NCI-H1092 (cell line): ENCODE measurements at regions not wholly inside any gene's neighbourhood (a gene's known extent, or its start where the extent isn't known, plus 50 kb on each side); places are given as distances from the start of the nearest gene placed in this dataset.
"Not testable (repeated sequence)": the region's sequence is repeated elsewhere in the genome, so short reads cannot be mapped to it uniquely, and the experiment has no call there.

Source experiments
- DNase-seq: peaks from one replicate; lab custom pipeline; 2025; lab: John Stamatoyannopoulos, UW

- not testable (repeated sequence) for DNase-seq
Measured at GRCh38 chr3:118678663-118679062, 356.0 kb downstream of the IGSF11 start.

GRCh38 chr3:118682921-118683320 is 351.7 kb downstream of the IGSF11 start:
- DNase-seq: no peak

- DNase-seq: no peak
Measured at GRCh38 chr3:118683636-118684035, 351.0 kb downstream of the IGSF11 start.

GRCh38 chr3:118688396-118688884 is 346.2 kb downstream of the IGSF11 start:
- no peak for DNase-seq

DNA sequence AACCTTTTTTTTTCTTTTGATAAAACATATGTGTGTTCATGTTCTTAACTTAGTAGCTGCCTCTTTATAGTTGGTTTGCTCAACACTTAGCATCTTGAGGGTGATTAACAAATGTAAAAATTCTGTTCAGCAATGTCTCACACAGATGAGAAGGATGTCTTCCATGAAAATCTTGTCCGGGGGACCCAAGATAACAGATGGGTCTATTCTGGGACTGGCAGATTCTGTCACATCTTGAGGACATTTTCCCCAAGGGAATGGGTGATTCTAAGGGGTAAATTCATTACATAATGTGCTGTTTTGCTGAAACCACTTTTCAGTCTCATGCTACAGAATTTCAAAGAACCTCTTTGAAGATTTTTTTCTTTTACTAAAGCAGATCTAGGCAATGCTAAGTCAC is 342.2 kb downstream of the IGSF11 start:
- no peak for DNase-seq

DNA sequence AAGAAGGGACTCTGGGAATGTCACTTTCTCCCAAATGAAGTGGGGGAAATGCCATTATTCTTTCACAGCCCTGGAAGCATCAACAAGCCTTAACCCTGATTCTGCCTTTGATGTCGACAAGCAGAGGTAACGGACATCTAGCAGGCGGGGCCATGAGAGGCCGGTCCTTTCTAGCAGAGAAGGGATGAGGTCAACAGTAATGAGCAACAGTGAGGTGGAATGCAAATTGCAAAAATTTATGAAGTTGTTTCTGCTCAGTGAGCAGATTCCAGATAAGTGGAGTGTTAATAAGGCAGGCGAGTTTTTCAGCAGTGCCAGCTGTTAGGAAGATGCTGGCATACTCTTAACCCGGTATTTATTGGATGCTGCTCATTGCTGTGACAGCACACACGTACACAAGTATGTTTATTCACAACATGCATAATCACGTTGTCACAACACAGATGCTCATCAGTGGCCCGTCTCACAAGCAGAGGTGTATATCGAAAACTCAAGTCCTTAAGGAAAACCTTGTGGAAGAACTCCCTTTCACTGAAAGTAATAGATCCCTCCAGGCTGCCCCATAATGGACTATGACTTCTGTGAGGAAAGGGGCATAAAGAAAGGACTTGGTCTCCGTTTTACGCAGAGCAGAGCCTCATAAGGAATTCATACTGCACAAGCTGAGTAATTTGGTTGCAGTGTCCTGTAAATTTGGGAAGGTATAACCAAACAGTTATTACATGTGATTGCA is 329.0 kb downstream of the IGSF11 start:
- no peak for DNase-seq

- no peak for DNase-seq
Measured at GRCh38 chr3:118707991-118708390, 326.7 kb downstream of the IGSF11 start.

DNA sequence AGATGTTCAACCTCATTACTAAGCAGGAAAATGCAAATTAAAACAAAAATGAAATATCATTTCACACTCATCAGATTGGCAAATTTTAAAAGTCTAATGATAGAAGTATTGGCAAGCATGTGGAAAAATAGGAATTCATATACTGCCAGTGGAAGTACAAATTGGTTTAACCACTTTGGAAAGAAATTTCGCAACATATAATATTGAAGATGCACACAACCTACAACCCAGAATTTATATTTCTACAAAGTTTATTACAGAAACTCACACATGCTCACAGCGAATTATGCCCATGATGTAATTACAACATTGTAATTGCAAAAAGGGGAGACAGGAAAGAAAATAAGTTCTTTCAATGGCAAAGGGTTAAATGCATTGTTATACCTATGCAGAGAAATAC is 324.1 kb downstream of the IGSF11 start:
- DNase-seq: no peak

- no peak for DNase-seq
Measured at GRCh38 chr3:118713502-118714207, 321.0 kb downstream of the IGSF11 start.

DNA sequence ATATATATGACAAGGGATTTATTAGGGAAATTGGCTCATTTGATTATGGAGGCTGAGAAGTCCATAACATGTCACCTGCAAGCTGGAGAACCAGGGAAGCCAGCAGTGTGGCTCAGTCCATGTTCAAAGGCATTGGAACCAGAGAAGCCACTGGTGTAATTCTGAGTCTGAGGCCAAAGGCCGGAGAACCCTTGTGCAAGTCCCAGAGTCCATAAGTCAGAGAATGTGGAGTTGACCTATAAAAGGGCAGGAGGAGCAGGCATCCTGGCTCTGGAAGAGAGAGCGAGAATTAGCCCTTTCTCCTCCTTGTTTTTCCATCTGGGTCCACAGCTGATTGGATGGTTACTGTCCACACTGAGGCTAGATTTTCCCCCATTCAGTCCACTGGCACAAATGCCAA is 319.8 kb downstream of the IGSF11 start:
- no peak for DNase-seq

- no peak for DNase-seq
Measured at GRCh38 chr3:118729546-118729945, 305.1 kb downstream of the IGSF11 start.

GRCh38 chr3:118734664-118735063 is 300.0 kb downstream of the IGSF11 start:
- no peak for DNase-seq

GRCh38 chr3:118736107-118736506 is 298.5 kb downstream of the IGSF11 start:
- no peak for DNase-seq

GRCh38 chr3:118740722-118741290 is 293.8 kb downstream of the IGSF11 start:
- no peak for DNase-seq

GRCh38 chr3:118742760-118743159 is 291.9 kb downstream of the IGSF11 start:
- DNase-seq: no peak

GRCh38 chr3:118744186-118744585 is 290.5 kb downstream of the IGSF11 start:
- DNase-seq: no peak

- no peak for DNase-seq
Measured at GRCh38 chr3:118754406-118755252, 280.0 kb downstream of the IGSF11 start.

GRCh38 chr3:118755253-118755801 is 279.3 kb downstream of the IGSF11 start:
- no peak for DNase-seq

DNA sequence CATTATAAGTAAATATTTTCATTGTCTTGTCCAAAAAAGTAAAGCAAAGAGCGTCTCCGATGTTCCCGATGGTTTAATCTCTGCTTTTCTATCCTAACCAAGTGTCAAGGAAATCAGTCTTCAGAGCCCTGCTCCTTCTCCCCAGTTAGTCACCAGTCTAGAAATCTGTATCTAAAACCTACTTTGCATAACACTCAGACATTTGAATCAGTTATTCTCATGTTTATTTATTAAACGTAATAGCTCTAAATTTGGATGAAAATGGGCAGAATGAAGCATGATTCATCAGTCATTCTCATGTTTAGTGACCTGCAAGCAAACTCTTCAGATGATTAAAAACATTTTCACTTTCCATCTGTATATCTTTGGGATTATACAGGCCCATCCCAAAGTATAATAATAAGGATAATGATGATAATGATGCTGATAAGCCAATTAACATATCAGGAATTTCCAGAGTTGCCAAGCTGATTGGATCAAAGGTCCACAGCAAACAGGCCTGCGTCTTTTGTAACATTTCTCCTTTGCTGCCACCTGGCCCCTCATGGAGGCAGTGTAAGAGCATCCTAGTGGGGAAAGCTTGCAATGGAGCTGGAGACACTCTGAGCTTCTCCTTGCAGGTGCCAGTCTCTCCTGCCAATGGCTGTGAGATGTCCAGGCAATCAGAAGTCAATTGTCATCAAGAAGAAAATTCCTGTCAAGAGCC is 273.9 kb downstream of the IGSF11 start:
- peak; percentile 52 for DNase-seq

GRCh38 chr3:118761291-118761606 is 273.4 kb downstream of the IGSF11 start:
- no peak for DNase-seq

DNA sequence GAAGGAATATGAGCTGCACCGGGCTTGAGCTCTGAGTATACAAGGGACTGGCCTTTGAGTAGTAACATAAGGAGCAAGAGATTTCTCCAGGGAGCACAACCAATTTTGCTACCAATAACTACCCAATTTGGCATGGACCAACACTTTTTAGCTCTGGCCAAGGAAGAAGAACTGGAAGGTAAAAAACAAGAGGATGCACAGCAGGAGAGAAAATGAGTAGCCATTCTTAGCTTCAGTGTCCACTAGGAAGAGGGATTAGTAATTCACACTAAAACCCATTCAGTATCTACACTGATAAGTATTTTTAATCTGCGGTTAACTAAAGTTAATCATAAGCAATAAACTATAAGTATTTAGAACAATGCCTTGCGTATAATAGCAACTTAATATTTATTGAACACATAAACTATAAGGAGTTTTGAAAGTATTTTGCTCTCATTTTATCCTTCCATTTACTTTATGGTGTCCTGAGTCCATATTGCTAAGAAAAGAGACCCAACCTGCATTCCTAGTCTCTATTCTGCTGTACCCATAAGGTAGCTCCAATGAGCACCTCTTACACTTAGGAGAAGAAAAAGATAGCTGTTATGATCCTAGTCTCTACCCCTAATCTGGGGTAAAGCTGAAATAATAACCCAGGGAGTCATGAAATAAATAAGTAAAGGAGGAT is 268.9 kb downstream of the IGSF11 start:
- no peak for DNase-seq
